OCI-LY7 (cell line): ENCODE measurements at regions not wholly inside any gene's neighbourhood (a gene's known extent, or its start where the extent isn't known, plus 50 kb on each side); places are given as distances from the start of the nearest gene placed in this dataset.
"Not testable (repeated sequence)": the region's sequence is repeated elsewhere in the genome, so short reads cannot be mapped to it uniquely, and the experiment has no call there.

ENCODE experiments used
- BruUV-seq: library from RNA; stranded (reverse); fragments of 400-500 nt; replicated peaks from 2 replicates; lab custom pipeline; 2021; lab: Mats Ljungman, UMichigan
- CTCF ChIA-PET: fragments of 300-600 bp; sonication (Branson Sonifier 250); formaldehyde crosslinking; loops from one replicate; lab custom pipeline; 2022; ENCODE audit warnings: antibody characterized with exemption; ENCODE audit not compliant: unreplicated experiment; lab: Charles Lee
- POLR2A ChIA-PET: fragments of 300-600 bp; sonication (Branson Sonifier 250); formaldehyde crosslinking; loops from one replicate; lab custom pipeline; 2022; ENCODE audit warnings: antibody characterized with exemption; lab: Charles Lee
- DNase-seq: peaks from one replicate; pipeline ENCODE4 v3.0.0-alpha.2; 2015; ENCODE audit warnings: low spot score
- H2AFZ ChIP-seq: fragments of 200-600 bp; sonication (generic), shearing (Covaris generic); 2 replicates; pipeline ENCODE4 v1.6.1; 2014; ENCODE audit warnings: mild to moderate bottlenecking, antibody characterized with exemption, low read length, moderate library complexity
- H3K27ac ChIP-seq: fragments of 200-600 bp; sonication (generic); 2 replicates; pipeline ENCODE4 v1.5.1; 2014; ENCODE audit warnings: mixed run types, low read depth, mild to moderate bottlenecking, moderate library complexity, low read length, inconsistent platforms; ENCODE audit not compliant: poor library complexity, severe bottlenecking
- H3K36me3 ChIP-seq: fragments of 200-600 bp; sonication (generic); 2 replicates; pipeline ENCODE4 v1.6.1; 2014; ENCODE audit warnings: mild to moderate bottlenecking, antibody characterized with exemption, low read length, moderate library complexity, mixed read lengths; ENCODE audit not compliant: insufficient read depth
- H3K4me1 ChIP-seq: fragments of 200-600 bp; sonication (generic); 2 replicates; pipeline ENCODE4 v1.5.1; 2014; ENCODE audit warnings: mild to moderate bottlenecking, low read length; ENCODE audit not compliant: insufficient read depth, poor library complexity, severe bottlenecking
- H3K4me2 ChIP-seq: fragments of 200-600 bp; sonication (generic); 2 replicates; pipeline ENCODE4 v1.6.1; 2014; ENCODE audit warnings: mild to moderate bottlenecking, low read length
- H3K4me3 ChIP-seq: fragments of 200-600 bp; sonication (generic); 2 replicates; pipeline ENCODE4 v1.5.1; 2014; ENCODE audit warnings: mild to moderate bottlenecking, low read depth, low read length; ENCODE audit not compliant: poor library complexity, severe bottlenecking
- H3K79me2 ChIP-seq: fragments of 200-600 bp; sonication (generic); 2 replicates; pipeline ENCODE4 v1.6.1; 2016; ENCODE audit warnings: low read depth, mild to moderate bottlenecking, low read length, moderate library complexity, mixed read lengths; ENCODE audit not compliant: insufficient read depth
- H3K9me2 ChIP-seq: fragments of 200-600 bp; sonication (generic); 2 replicates; pipeline ENCODE4 v1.6.1; 2016; ENCODE audit warnings: mild to moderate bottlenecking, low read length, mixed read lengths; ENCODE audit not compliant: insufficient read depth
- H3K9me3 ChIP-seq: fragments of 200-600 bp; sonication (generic); 2 replicates; pipeline ENCODE4 v1.6.1; 2014; ENCODE audit warnings: mild to moderate bottlenecking, mixed run types, low read length, mixed read lengths
- H4K20me1 ChIP-seq: fragments of 200-600 bp; sonication (generic); 2 replicates; pipeline ENCODE4 v1.6.1; 2014; ENCODE audit warnings: mild to moderate bottlenecking, antibody characterized with exemption, low read length, moderate library complexity, mixed read lengths; ENCODE audit not compliant: insufficient read depth
- EZH2phosphoT487 ChIP-seq: fragments of 200-600 bp; sonication (generic); IDR thresholded peaks from 2 replicates; pipeline ENCODE4 v1.6.1; 2018; ENCODE audit warnings: low read depth, borderline replicate concordance, mild to moderate bottlenecking, mixed run types, antibody characterized with exemption, low read length, moderate library complexity, mixed read lengths
- intact Hi-C: fragments of 100-400 bp; cut with micrococcal nuclease; formaldehyde crosslinking; loops from one replicate; pipeline ENCODE4 v1.10.0; 2022; ENCODE audit not compliant: unreplicated experiment
- TF ChIP-seq, protein P1 (sequence below): fragments of 200-600 bp; sonication (generic); conservative IDR thresholded peaks from 2 replicates; pipeline ENCODE4 v1.5.1; 2014; ENCODE audit warnings: mild to moderate bottlenecking, antibody characterized with exemption, low read length, moderate library complexity, mixed read lengths

DNA sequence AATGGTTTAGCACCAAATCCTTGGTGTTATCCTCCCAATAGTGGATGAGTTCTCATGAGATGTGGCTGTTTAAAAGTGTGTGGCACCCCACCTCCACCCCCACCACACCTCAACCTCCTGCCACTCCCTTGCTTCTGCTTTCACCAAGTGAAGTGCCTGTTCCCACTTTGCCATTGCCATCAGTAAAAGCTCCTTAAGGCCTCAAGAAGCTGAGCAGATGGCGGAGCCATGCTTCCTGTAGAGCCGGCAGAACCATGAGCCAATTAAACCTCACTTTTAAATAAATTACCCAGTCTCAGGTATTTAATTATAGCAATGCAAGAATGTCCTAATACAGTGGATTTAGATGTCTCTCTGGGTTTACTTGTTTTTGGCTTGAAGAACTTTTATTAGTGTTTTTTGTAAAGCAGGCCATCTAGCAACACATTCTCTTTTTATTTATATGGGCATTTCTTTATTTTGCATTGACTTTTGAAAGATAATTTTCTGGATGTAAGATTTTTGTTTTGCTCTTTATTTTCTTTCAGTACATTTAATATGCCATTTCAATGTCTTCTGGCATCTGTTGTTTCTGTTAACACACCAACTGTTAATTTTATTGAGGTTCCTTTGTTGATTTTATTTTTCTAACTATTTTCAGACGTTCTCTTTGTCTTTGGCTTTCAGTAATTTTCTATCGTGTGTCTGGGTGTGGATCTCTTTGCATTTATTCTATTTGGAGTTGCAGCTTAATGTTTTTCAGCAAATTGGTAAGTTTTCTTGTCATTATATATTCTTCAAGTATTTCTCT lies 724.5 kb upstream of the CNTN5 start:
- POLR2A ChIA-PET: no interaction called here
- TF ChIP-seq, protein P1, sequence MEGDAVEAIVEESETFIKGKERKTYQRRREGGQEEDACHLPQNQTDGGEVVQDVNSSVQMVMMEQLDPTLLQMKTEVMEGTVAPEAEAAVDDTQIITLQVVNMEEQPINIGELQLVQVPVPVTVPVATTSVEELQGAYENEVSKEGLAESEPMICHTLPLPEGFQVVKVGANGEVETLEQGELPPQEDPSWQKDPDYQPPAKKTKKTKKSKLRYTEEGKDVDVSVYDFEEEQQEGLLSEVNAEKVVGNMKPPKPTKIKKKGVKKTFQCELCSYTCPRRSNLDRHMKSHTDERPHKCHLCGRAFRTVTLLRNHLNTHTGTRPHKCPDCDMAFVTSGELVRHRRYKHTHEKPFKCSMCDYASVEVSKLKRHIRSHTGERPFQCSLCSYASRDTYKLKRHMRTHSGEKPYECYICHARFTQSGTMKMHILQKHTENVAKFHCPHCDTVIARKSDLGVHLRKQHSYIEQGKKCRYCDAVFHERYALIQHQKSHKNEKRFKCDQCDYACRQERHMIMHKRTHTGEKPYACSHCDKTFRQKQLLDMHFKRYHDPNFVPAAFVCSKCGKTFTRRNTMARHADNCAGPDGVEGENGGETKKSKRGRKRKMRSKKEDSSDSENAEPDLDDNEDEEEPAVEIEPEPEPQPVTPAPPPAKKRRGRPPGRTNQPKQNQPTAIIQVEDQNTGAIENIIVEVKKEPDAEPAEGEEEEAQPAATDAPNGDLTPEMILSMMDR: no peak
- TF ChIP-seq EZH2phosphoT487: no peak
- CTCF ChIA-PET: no interaction called here
- H3K9me3 ChIP-seq: no peaks in the 10 kb centered on the region
- intact Hi-C loops: no loop called here
- no peaks in the 10 kb centered on the region for H3K9me2 ChIP-seq
- no peak for DNase-seq
- no peaks in the 10 kb centered on the region for H3K36me3 ChIP-seq
- H4K20me1 ChIP-seq: no peaks in the 10 kb centered on the region
- H3K4me2 ChIP-seq: no peak overlapping the region
- no peak overlapping the region for H2AFZ ChIP-seq
- BruUV-seq: no TSS peak
- H3K79me2 ChIP-seq: no peaks in the 10 kb centered on the region
- no peak overlapping the region for H3K27ac ChIP-seq
- no peak overlapping the region for H3K4me3 ChIP-seq
- H3K4me1 ChIP-seq: no peaks in the 10 kb centered on the region

GRCh38 chr11:98300719-98301118 lies 720.0 kb upstream of the CNTN5 start:
- no peak overlapping the region for H3K4me3 ChIP-seq
- H3K36me3 ChIP-seq: no peaks in the 10 kb centered on the region
- BruUV-seq: no TSS peak
- TF ChIP-seq, protein P1: no peak
- TF ChIP-seq EZH2phosphoT487: no peak
- DNase-seq: no peak
- no peak overlapping the region for H2AFZ ChIP-seq
- no peaks in the 10 kb centered on the region for H4K20me1 ChIP-seq
- intact Hi-C loops: no loop called here
- CTCF ChIA-PET: no interaction called here
- no peak overlapping the region for H3K4me2 ChIP-seq
- no peaks in the 10 kb centered on the region for H3K9me2 ChIP-seq
- H3K4me1 ChIP-seq: no peaks in the 10 kb centered on the region
- H3K9me3 ChIP-seq: 0 out of 2 replicates have a peak, but pooled peaks cover 3% of the 10 kb centered on the region
- H3K79me2 ChIP-seq: no peaks in the 10 kb centered on the region
- POLR2A ChIA-PET: no interaction called here
- H3K27ac ChIP-seq: no peak overlapping the region

GRCh38 chr11:98307827-98308491 lies 712.8 kb upstream of the CNTN5 start:
- ChIA-PET POLR2A (interaction anchor here (0.6 kb wide), 1 partner anchor 699 kb away, joined by 4 read pairs; no protein-coding TSS in a partner anchor), CTCF (no interaction called here)
- no peak for DNase-seq
- Histone ChIP-seq H3K27ac (no peak overlapping the region), H3K4me3 (no peak overlapping the region), H3K36me3 (no peaks in the 10 kb centered on the region), H3K9me3 (0 out of 2 replicates have a peak, but pooled peaks cover 3% of the 10 kb centered on the region), H3K4me2 (no peak overlapping the region), H3K9me2 (no peaks in the 10 kb centered on the region), H4K20me1 (no peaks in the 10 kb centered on the region), H2AFZ (no peak overlapping the region), H3K4me1 (no peaks in the 10 kb centered on the region), H3K79me2 (no peaks in the 10 kb centered on the region)
- TF ChIP-seq, protein P1: no peak
- no peak for TF ChIP-seq EZH2phosphoT487
- intact Hi-C loops: no loop called here
- BruUV-seq: no TSS peak

GRCh38 chr11:98330306-98330705 lies 690.4 kb upstream of the CNTN5 start:
- H3K4me1 ChIP-seq, intact Hi-C loops, POLR2A ChIA-PET, H3K9me3 ChIP-seq, H3K4me2 ChIP-seq, H2AFZ ChIP-seq, H4K20me1 ChIP-seq, DNase-seq, H3K9me2 ChIP-seq, BruUV-seq, CTCF ChIA-PET, H3K36me3 ChIP-seq, H3K4me3 ChIP-seq, H3K79me2 ChIP-seq, H3K27ac ChIP-seq: not testable (repeated sequence)
